ENCODE measurements at regions not wholly inside any gene's neighbourhood (a gene's known extent, or its start where the extent isn't known, plus 50 kb on each side); places are given as distances from the start of the nearest gene placed in this dataset.

DNA sequence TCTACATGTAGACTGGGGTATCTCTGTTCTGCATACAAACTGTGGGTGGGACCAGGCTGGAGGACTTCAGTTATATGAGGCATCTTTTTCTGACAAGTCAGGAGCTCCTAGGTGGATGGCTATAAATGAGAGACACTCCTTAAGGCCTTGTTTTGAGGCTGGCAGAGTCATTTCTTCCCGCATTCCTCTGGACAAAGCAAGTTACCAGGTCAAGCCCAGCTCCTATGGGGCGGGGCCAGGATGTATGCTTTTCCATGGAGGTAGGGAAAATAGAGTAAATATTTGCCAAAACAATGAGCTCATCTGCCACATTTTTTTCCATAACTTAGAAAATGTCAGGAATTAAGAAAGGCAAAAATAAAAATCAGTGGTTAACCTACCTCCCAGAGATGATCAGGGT lies 283.4 kb downstream of the GPR37 start:
- ChIA-PET POLR2A (no interaction called here), CTCF (no interaction called here)
- H3K36me3 Mint-ChIP-seq (ENCODE audit: insufficient read depth, unreplicated experiment): no peaks in the 10 kb centered on the region
- no peak overlapping the region for H3K4me3 Mint-ChIP-seq (ENCODE audit: unreplicated experiment)
- no peaks in the 10 kb centered on the region for H3K27me3 Mint-ChIP-seq (ENCODE audit: insufficient read depth, unreplicated experiment)
- no TSS peak for BruUV-seq (replicated peaks)
- H3K27ac Mint-ChIP-seq (ENCODE audit: unreplicated experiment): no peak overlapping the region
- TF ChIP-seq, protein P1, sequence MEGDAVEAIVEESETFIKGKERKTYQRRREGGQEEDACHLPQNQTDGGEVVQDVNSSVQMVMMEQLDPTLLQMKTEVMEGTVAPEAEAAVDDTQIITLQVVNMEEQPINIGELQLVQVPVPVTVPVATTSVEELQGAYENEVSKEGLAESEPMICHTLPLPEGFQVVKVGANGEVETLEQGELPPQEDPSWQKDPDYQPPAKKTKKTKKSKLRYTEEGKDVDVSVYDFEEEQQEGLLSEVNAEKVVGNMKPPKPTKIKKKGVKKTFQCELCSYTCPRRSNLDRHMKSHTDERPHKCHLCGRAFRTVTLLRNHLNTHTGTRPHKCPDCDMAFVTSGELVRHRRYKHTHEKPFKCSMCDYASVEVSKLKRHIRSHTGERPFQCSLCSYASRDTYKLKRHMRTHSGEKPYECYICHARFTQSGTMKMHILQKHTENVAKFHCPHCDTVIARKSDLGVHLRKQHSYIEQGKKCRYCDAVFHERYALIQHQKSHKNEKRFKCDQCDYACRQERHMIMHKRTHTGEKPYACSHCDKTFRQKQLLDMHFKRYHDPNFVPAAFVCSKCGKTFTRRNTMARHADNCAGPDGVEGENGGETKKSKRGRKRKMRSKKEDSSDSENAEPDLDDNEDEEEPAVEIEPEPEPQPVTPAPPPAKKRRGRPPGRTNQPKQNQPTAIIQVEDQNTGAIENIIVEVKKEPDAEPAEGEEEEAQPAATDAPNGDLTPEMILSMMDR (IDR thresholded peaks at IDR 0.05; ENCODE audit: insufficient read depth in 1 of 2, low read depth in 1 of 2, low read length in 1 of 2, severe bottlenecking in 1 of 2, unreplicated experiment in 1 of 2): no peak
- no peaks in the 10 kb centered on the region for H3K9me3 Mint-ChIP-seq (ENCODE audit: unreplicated experiment)
- intact Hi-C loops (cut with micrococcal nuclease; ENCODE audit: unreplicated experiment): no loop called here
- Histone ChIP-seq H3K4me3 (ENCODE audit: low read depth, low read length) (no peak overlapping the region), H3K4me1 (no peaks in the 10 kb centered on the region), H3K36me3 (ENCODE audit: control insufficient read depth, insufficient read depth, low read length) (no peaks in the 10 kb centered on the region), H3K27me3 (replicated peaks; ENCODE audit: control insufficient read depth, insufficient read depth, low read length) (no peaks in the 10 kb centered on the region), H3K9me3 (no peaks in the 10 kb centered on the region)
- no peaks in the 10 kb centered on the region for H3K4me1 Mint-ChIP-seq (ENCODE audit: low read depth, unreplicated experiment)
- no peak for DNase-seq

DNA sequence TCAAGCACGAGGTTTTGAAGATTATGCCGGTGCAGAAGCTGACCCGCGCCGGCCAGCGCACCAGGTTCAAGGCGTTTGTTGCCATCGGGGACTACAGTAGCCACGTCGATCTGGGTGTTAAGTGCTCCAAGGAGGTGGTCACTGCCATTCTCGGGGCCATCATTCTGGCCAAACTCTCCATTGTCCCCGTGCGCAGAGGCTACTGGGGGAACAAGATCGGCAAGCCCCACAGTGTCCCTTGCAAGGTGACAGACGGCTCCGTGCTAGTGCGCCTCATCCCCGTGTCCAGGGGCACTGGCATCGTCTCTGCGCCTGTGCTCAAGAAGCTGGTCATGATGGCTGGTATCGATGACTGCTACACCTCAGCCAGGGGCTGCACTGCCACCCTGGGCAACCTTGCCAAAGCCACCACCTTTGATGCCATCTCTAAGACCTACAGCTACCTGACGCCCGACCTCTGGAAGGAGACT lies 284.7 kb downstream of the GPR37 start:
- Mint-ChIP-seq H3K4me3 (ENCODE audit: unreplicated experiment) (no peak overlapping the region), H3K36me3 (ENCODE audit: insufficient read depth, unreplicated experiment) (no peaks in the 10 kb centered on the region), H3K9me3 (ENCODE audit: unreplicated experiment) (no peaks in the 10 kb centered on the region), H3K27me3 (ENCODE audit: insufficient read depth, unreplicated experiment) (no peaks in the 10 kb centered on the region), H3K4me1 (ENCODE audit: low read depth, unreplicated experiment) (no peaks in the 10 kb centered on the region), H3K27ac (ENCODE audit: unreplicated experiment) (no peak overlapping the region)
- no peaks in the 10 kb centered on the region for H3K4me1 ChIP-seq
- intact Hi-C loops (cut with micrococcal nuclease; ENCODE audit: unreplicated experiment): no loop called here
- ChIA-PET POLR2A (no interaction called here), CTCF (no interaction called here)
- TF ChIP-seq, protein P1 (IDR thresholded peaks at IDR 0.05; ENCODE audit: insufficient read depth in 1 of 2, low read depth in 1 of 2, low read length in 1 of 2, severe bottlenecking in 1 of 2, unreplicated experiment in 1 of 2): no peak
- H3K36me3 ChIP-seq (ENCODE audit: control insufficient read depth, insufficient read depth, low read length): no peaks in the 10 kb centered on the region
- H3K9me3 ChIP-seq: no peaks in the 10 kb centered on the region
- no peaks in the 10 kb centered on the region for H3K27me3 ChIP-seq (replicated peaks; ENCODE audit: control insufficient read depth, insufficient read depth, low read length)
- no TSS peak for BruUV-seq (replicated peaks)
- DNase-seq: no peak
- H3K4me3 ChIP-seq (ENCODE audit: low read depth, low read length): no peak overlapping the region

DNA sequence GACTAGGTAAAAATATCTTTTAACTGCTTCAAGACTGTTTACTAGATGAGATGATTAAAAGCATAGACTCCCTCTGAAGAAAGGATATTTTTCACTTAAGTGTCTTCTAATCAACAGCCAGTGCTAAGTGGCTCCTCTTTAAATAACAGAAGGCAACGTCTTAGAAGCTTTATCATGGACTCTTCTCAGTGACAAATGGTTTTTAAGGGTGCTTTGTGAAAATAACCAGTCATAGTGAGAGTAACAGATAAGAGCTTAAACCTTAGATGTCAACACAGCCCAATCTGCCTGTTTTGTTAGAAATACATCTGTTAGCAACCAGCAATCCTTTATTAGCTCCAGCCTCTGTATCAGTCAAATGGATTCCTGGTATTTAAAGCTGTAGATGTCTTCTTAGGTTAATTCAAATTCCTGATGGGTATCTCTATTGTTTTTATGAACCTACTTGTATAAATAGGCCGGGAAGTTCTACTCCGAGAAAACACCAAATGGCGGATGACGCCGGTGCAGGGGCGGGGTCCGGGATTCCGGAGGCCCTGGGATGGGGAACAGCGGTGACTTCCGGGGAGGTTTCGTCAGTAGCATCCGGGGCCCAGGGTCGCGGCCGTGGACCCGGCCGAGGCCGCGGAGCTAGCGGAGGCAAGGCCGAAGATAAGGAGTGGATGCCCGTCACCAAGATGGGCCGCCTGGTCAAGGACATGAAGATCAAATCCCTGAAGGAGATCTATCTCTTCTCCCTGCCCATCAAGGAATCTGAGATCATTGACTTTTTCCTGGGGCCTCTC lies 285.4 kb downstream of the GPR37 start:
- Histone ChIP-seq H3K4me1 (no peaks in the 10 kb centered on the region), H3K4me3 (ENCODE audit: low read depth, low read length) (no peak overlapping the region), H3K9me3 (no peaks in the 10 kb centered on the region), H3K36me3 (ENCODE audit: control insufficient read depth, insufficient read depth, low read length) (no peaks in the 10 kb centered on the region), H3K27me3 (replicated peaks; ENCODE audit: control insufficient read depth, insufficient read depth, low read length) (no peaks in the 10 kb centered on the region)
- Mint-ChIP-seq H3K36me3 (ENCODE audit: insufficient read depth, unreplicated experiment) (no peaks in the 10 kb centered on the region), H3K9me3 (ENCODE audit: unreplicated experiment) (no peaks in the 10 kb centered on the region), H3K4me3 (ENCODE audit: unreplicated experiment) (no peak overlapping the region), H3K27ac (ENCODE audit: unreplicated experiment) (no peak overlapping the region), H3K27me3 (ENCODE audit: insufficient read depth, unreplicated experiment) (no peaks in the 10 kb centered on the region), H3K4me1 (ENCODE audit: low read depth, unreplicated experiment) (no peaks in the 10 kb centered on the region)
- no TSS peak for BruUV-seq (replicated peaks)
- CTCF ChIA-PET: no interaction called here
- intact Hi-C loops (cut with micrococcal nuclease; ENCODE audit: unreplicated experiment): no loop called here
- TF ChIP-seq, protein P1 (IDR thresholded peaks at IDR 0.05; ENCODE audit: insufficient read depth in 1 of 2, low read depth in 1 of 2, low read length in 1 of 2, severe bottlenecking in 1 of 2, unreplicated experiment in 1 of 2): no peak
- POLR2A ChIA-PET: no interaction called here
- no peak for DNase-seq

Measured in Caco-2 (cell line).